ENCODE measurements at regions not wholly inside any gene's neighbourhood (a gene's known extent, or its start where the extent isn't known, plus 50 kb on each side); places are given as distances from the start of the nearest gene placed in this dataset.

- no peak for TF ChIP-seq CTCF (IDR thresholded peaks at IDR 0.05; ENCODE audit: borderline replicate concordance, extremely low read depth, low read length, poor library complexity, severe bottlenecking)
- no peak for TF ChIP-seq EZH2 (IDR thresholded peaks at IDR 0.05; ENCODE audit: borderline replicate concordance, low read depth, low read length, severe bottlenecking)
These were observed 130.9 kb upstream of the PRNP start for GRCh38 chr20:4555188-4555890.

Measured in DND-41 (cell line).